HFF-Myc (cell line): ENCODE measurements at regions not wholly inside any gene's neighbourhood (a gene's known extent, or its start where the extent isn't known, plus 50 kb on each side); places are given as distances from the start of the nearest gene placed in this dataset.
"Not testable (repeated sequence)": the region's sequence is repeated elsewhere in the genome, so short reads cannot be mapped to it uniquely, and the experiment has no call there.

Experiments
- DNase-seq: peaks from one replicate; pipeline ENCODE4 v3.0.0-alpha.2; 2011; ENCODE audit warnings: low read depth; ENCODE audit errors: extremely low read depth
- H3K4me3 ChIP-seq: replicated peaks from 2 replicates; pipeline ENCODE4 v1.5.1; 2011; ENCODE audit warnings: low read depth, mild to moderate bottlenecking, control low read depth, low read length
- CTCF ChIP-seq: IDR thresholded peaks from 2 replicates; pipeline ENCODE4 v1.5.1; 2012; ENCODE audit warnings: mild to moderate bottlenecking, low read depth, low read length, control low read depth; ENCODE audit errors: missing control alignments

- no peak for TF ChIP-seq CTCF
- no peak for DNase-seq
- H3K4me3 ChIP-seq: no peak overlapping the region
Measured at GRCh38 chr21:15306271-15306670, 241.5 kb upstream of the NRIP1 start.

GRCh38 chr21:15308333-15308732 lies 243.5 kb upstream of the NRIP1 start:
- no peak overlapping the region for H3K4me3 ChIP-seq
- no peak for TF ChIP-seq CTCF
- DNase-seq: no peak

- no peak overlapping the region for H3K4me3 ChIP-seq
- TF ChIP-seq CTCF: no peak
- DNase-seq: no peak
Measured at GRCh38 chr21:15309022-15309590, 244.3 kb upstream of the NRIP1 start.

GRCh38 chr21:15309721-15310120 lies 244.9 kb upstream of the NRIP1 start:
- DNase-seq: no peak
- no peak overlapping the region for H3K4me3 ChIP-seq
- no peak for TF ChIP-seq CTCF

- TF ChIP-seq CTCF: no peak
- no peak for DNase-seq
- H3K4me3 ChIP-seq: no peak overlapping the region
Measured at GRCh38 chr21:15311510-15311909, 246.7 kb upstream of the NRIP1 start.

GRCh38 chr21:15317034-15317433 lies 252.2 kb upstream of the NRIP1 start:
- not testable (repeated sequence) for H3K4me3 ChIP-seq

GRCh38 chr21:15319727-15320126 lies 254.9 kb upstream of the NRIP1 start:
- no peak overlapping the region for H3K4me3 ChIP-seq
- no peak for DNase-seq
- no peak for TF ChIP-seq CTCF

More at GRCh38 chr21:15317034-15317433, 252.2 kb upstream of the NRIP1 start:
- not testable (repeated sequence) for DNase-seq
